ENCODE measurements at regions not wholly inside any gene's neighbourhood (a gene's known extent, or its start where the extent isn't known, plus 50 kb on each side); places are given as distances from the start of the nearest gene placed in this dataset.

DNA sequence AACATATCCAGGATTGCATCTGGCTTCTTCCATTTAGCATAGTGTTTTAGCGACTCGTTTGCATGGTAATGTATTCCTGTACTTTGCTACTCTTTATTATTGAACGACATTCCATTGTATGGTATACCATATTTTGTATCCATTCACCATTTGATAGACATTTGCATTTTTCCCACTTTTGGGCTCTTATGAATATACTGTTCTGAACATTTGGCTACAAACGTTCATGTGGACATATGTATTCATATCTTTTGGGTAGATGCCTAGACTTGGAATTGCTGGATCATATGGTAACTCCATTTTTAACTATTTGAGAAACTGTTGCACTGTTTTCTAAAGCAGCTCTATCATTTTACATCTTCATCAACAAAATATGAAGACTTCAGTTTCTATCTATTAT, 383.7 kb upstream of the AKR1E2 start:
- ATAC-seq (ENCODE audit: low read depth) (no peak), DNase-seq (ENCODE audit: low spot score) (no peak)
- Histone ChIP-seq H3K36me3 (ENCODE audit: low read depth) (no peaks in the 10 kb centered on the region), H3K27me3 (ENCODE audit: insufficient read depth, poor library complexity, severe bottlenecking) (no peaks in the 10 kb centered on the region), H3K4me3 (ENCODE audit: severe bottlenecking) (no peak overlapping the region), H3K4me1 (ENCODE audit: insufficient read depth, poor library complexity, severe bottlenecking) (no peaks in the 10 kb centered on the region), H3K9me3 (ENCODE audit: severe bottlenecking) (peaks cover 2% of the 10 kb centered on the region), H3K27ac (ENCODE audit: poor library complexity, severe bottlenecking) (no peak overlapping the region)
- TF ChIP-seq, protein P1, sequence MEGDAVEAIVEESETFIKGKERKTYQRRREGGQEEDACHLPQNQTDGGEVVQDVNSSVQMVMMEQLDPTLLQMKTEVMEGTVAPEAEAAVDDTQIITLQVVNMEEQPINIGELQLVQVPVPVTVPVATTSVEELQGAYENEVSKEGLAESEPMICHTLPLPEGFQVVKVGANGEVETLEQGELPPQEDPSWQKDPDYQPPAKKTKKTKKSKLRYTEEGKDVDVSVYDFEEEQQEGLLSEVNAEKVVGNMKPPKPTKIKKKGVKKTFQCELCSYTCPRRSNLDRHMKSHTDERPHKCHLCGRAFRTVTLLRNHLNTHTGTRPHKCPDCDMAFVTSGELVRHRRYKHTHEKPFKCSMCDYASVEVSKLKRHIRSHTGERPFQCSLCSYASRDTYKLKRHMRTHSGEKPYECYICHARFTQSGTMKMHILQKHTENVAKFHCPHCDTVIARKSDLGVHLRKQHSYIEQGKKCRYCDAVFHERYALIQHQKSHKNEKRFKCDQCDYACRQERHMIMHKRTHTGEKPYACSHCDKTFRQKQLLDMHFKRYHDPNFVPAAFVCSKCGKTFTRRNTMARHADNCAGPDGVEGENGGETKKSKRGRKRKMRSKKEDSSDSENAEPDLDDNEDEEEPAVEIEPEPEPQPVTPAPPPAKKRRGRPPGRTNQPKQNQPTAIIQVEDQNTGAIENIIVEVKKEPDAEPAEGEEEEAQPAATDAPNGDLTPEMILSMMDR (IDR thresholded peaks at IDR 0.05; ENCODE audit: poor library complexity, severe bottlenecking): no peak

DNA sequence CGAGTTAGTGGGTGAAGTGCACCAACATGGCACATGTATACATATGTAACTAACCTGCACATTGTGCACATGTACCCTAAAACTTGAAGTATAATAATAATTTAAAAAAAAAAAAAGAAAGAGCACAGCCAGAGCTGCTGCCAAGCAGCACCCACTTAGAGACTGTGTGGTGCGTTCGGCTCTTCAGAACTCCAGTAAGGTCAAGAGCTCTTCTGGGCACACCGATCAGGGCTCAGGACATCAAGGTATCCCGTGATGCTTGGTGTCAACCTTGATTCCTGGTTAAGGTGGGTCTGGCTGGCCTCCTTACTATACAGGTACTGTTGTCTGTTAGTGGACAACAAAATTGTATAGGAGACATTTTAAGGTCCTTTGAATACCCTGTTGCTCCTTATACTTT, 385.7 kb upstream of the AKR1E2 start:
- no peak overlapping the region for H3K27ac ChIP-seq (ENCODE audit: poor library complexity, severe bottlenecking)
- DNase-seq (ENCODE audit: low spot score): no peak
- no peaks in the 10 kb centered on the region for H3K36me3 ChIP-seq (ENCODE audit: low read depth)

DNA sequence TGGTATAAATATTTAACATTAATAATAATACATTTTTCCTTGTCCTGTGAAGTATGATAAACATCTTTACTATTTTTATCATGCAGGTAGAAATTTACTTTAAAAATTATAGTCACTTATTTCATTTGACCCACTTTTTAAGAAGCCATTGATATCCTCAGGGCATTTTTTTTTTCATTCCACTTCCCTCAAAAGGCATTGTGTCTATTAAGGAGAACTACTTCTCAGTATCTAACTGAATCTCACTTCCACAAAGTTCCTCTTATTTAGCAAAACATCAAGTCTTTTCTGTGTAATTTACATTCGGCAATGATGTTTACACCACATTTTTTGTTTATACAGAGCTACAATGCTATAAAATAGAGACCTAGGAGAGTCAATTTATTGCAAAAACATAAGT, 388.2 kb upstream of the AKR1E2 start:
- H3K27me3 ChIP-seq (ENCODE audit: insufficient read depth, poor library complexity, severe bottlenecking): no peaks in the 10 kb centered on the region
- H3K36me3 ChIP-seq (ENCODE audit: low read depth): no peaks in the 10 kb centered on the region
- DNase-seq (ENCODE audit: low spot score) (no peak), ATAC-seq (ENCODE audit: low read depth) (no peak)
- H3K4me1 ChIP-seq (ENCODE audit: insufficient read depth, poor library complexity, severe bottlenecking): no peaks in the 10 kb centered on the region
- no peak overlapping the region for H3K27ac ChIP-seq (ENCODE audit: poor library complexity, severe bottlenecking)
- peaks cover 1% of the 10 kb centered on the region for H3K9me3 ChIP-seq (ENCODE audit: severe bottlenecking)
- TF ChIP-seq, protein P1 (IDR thresholded peaks at IDR 0.05; ENCODE audit: poor library complexity, severe bottlenecking): no peak
- H3K4me3 ChIP-seq (ENCODE audit: severe bottlenecking): no peak overlapping the region

More for the DNA sequence above, 385.7 kb upstream of the AKR1E2 start:
- Histone ChIP-seq H3K4me1 (ENCODE audit: insufficient read depth, poor library complexity, severe bottlenecking) (no peaks in the 10 kb centered on the region), H3K4me3 (ENCODE audit: severe bottlenecking) (no peak overlapping the region), H3K9me3 (ENCODE audit: severe bottlenecking) (peaks cover 2% of the 10 kb centered on the region), H3K27me3 (ENCODE audit: insufficient read depth, poor library complexity, severe bottlenecking) (no peaks in the 10 kb centered on the region)
- TF ChIP-seq, protein P1 (IDR thresholded peaks at IDR 0.05; ENCODE audit: poor library complexity, severe bottlenecking): no peak
- ATAC-seq (ENCODE audit: low read depth): no peak

DNA sequence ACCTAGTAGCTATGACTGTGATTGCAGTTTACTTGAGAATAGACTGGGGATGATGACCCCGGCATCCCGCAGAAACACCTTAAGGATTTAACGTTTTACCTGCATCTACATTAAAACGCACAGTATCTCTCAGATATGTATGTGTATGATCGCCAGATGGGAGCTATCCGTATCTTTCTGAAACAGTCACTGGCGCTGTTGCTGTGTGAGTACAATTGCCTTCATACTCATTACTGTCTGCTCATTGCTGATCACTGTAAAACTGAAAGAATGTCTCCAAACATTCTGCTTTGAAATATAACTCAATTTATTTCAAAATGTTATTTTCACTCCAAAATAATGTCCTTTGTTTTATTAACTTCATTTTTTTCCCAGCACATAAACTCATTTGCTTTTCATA, 388.9 kb upstream of the AKR1E2 start:
- ATAC-seq (ENCODE audit: low read depth): no peak
- no peak for DNase-seq (ENCODE audit: low spot score)
- Histone ChIP-seq H3K27me3 (ENCODE audit: insufficient read depth, poor library complexity, severe bottlenecking) (no peaks in the 10 kb centered on the region), H3K4me3 (ENCODE audit: severe bottlenecking) (no peak overlapping the region), H3K36me3 (ENCODE audit: low read depth) (no peaks in the 10 kb centered on the region), H3K27ac (ENCODE audit: poor library complexity, severe bottlenecking) (no peak overlapping the region), H3K4me1 (ENCODE audit: insufficient read depth, poor library complexity, severe bottlenecking) (no peaks in the 10 kb centered on the region), H3K9me3 (ENCODE audit: severe bottlenecking) (no peaks in the 10 kb centered on the region)
- TF ChIP-seq, protein P1 (IDR thresholded peaks at IDR 0.05; ENCODE audit: poor library complexity, severe bottlenecking): no peak

DNA sequence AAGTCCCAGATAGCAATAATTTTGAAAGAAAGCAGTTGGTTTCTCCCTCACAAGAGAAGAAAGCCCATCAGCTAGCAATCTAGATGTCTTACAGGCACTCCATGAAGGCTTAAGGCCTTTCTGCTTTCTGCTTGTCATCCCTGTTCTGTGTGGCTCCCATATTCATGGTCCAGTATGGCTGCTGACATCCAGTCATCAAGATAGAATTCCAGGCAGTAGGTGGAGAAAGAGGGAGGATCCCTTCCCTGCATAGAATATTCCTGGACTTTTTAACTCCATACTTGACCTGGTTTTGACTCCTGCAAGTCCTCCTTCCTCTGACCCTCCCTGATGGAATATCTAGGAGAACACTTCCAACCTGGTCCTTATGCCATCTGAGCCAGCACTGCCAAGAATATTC, 389.9 kb upstream of the AKR1E2 start:
- Histone ChIP-seq H3K27me3 (ENCODE audit: insufficient read depth, poor library complexity, severe bottlenecking) (no peaks in the 10 kb centered on the region), H3K36me3 (ENCODE audit: low read depth) (no peaks in the 10 kb centered on the region), H3K27ac (ENCODE audit: poor library complexity, severe bottlenecking) (no peak overlapping the region), H3K9me3 (ENCODE audit: severe bottlenecking) (no peaks in the 10 kb centered on the region), H3K4me1 (ENCODE audit: insufficient read depth, poor library complexity, severe bottlenecking) (no peaks in the 10 kb centered on the region), H3K4me3 (ENCODE audit: severe bottlenecking) (no peak overlapping the region)
- TF ChIP-seq, protein P1 (IDR thresholded peaks at IDR 0.05; ENCODE audit: poor library complexity, severe bottlenecking): no peak
- DNase-seq (ENCODE audit: low spot score) (no peak), ATAC-seq (ENCODE audit: low read depth) (no peak)

Measured in RWPE2 (cell line).